ENCODE measurements at regions not wholly inside any gene's neighbourhood (a gene's known extent, or its start where the extent isn't known, plus 50 kb on each side); places are given as distances from the start of the nearest gene placed in this dataset.

DNA sequence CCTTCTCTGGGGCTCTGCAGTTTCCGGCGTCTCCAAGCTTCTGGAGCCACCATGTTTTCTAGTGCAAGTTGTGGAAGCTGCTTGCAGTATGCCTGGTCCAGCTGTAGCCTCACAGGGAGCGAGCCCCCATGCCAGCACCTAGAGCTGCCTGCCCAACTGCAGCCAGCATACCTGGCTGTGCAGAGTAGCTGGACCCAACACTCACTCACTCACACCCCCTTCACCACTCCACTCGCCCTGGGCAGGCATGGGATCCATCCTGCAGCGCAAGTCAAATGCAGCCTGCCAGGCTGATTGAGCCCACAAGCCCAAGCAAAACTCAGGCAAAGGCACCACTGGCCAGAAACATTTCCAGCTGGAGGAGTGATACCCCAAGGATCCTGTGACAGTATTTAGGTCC, 797.3 kb downstream of the SLC16A7 start:
- ChIA-PET CTCF (no interaction called here), POLR2A (no interaction called here)
- H3K36me3 Mint-ChIP-seq: no peaks in the 10 kb centered on the region
- H3K27me3 ChIP-seq (ENCODE audit: insufficient read depth, low read length, poor library complexity, severe bottlenecking): no peaks in the 10 kb centered on the region
- no peaks in the 10 kb centered on the region for H3K36me3 ChIP-seq (ENCODE audit: insufficient read depth, low read length)
- no peaks in the 10 kb centered on the region for H3K4me1 Mint-ChIP-seq
- peaks cover 0 to 9% (median 5%) of the 10 kb centered on the region in 5 donors for H3K9me3 Mint-ChIP-seq
- no peaks in the 10 kb centered on the region for H3K4me1 ChIP-seq (ENCODE audit: insufficient read depth, low read length)
- no peak overlapping the region for H3K27ac ChIP-seq (ENCODE audit: low read depth, low read length)
- H3K27ac Mint-ChIP-seq: no peak overlapping the region
- no peaks in the 10 kb centered on the region for H3K27me3 Mint-ChIP-seq
- DNase-seq: no peak
- no peak overlapping the region for H3K4me3 ChIP-seq (ENCODE audit: low read length)
- H3K4me3 Mint-ChIP-seq: no peak overlapping the region
- no peaks in the 10 kb centered on the region for H3K9me3 ChIP-seq (ENCODE audit: low read length)

DNA sequence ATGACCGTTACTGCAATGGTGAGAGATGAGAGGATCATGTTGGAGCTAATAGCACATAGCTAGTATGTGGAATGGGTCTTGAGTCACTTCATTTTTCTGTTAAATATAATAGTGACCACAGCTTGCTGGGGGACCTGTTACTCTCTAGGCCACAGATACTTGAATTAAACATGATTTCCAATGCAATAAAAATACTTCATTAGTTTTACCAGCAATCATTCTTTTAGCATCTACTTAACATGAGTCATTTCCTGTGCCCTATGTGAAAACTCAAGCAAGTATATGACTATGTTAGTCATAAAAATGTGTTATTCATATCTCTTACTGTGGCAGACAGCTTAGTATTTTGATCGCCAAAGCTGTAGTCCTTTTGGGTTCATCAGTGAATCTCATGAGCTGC, 798.8 kb downstream of the SLC16A7 start:
- Histone ChIP-seq H3K27me3 (ENCODE audit: insufficient read depth, low read length, poor library complexity, severe bottlenecking) (no peaks in the 10 kb centered on the region), H3K4me1 (ENCODE audit: insufficient read depth, low read length) (no peaks in the 10 kb centered on the region), H3K9me3 (ENCODE audit: low read length) (no peaks in the 10 kb centered on the region), H3K4me3 (ENCODE audit: low read length) (no peak overlapping the region), H3K27ac (ENCODE audit: low read depth, low read length) (no peak overlapping the region), H3K36me3 (ENCODE audit: insufficient read depth, low read length) (no peaks in the 10 kb centered on the region)
- no peak overlapping the region for H3K27ac Mint-ChIP-seq
- no peaks in the 10 kb centered on the region for H3K36me3 Mint-ChIP-seq
- POLR2A ChIA-PET: no interaction called here
- H3K27me3 Mint-ChIP-seq: no peaks in the 10 kb centered on the region
- DNase-seq: no peak
- CTCF ChIA-PET: no interaction called here
- peaks cover 0 to 11% (median 4%) of the 10 kb centered on the region in 5 donors for H3K9me3 Mint-ChIP-seq
- H3K4me1 Mint-ChIP-seq: no peaks in the 10 kb centered on the region
- H3K4me3 Mint-ChIP-seq: no peak overlapping the region

DNA sequence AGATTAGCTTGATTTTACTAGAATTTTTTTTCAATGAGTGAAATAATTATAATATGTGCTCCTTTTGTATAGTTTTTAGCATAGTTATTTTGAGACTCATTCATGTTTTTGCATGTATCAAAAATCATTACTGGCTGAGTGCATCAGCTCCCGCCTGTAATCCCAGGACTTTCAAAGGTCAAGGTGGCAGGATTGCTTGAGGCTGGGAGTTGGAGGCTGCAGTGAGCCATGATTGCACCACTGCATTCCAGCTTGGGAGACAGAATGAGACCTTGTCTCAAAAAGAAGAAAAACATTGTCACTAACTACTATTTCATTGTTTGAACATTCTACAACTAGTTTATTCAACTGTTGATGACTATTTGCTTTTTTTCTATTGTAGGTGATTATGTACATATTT, 802.7 kb downstream of the SLC16A7 start:
- Mint-ChIP-seq H3K27ac (no peak overlapping the region), H3K4me3 (no peak overlapping the region), H3K36me3 (no peaks in the 10 kb centered on the region), H3K9me3 (peaks cover 0 to 28% (median 7%) of the 10 kb centered on the region in 5 donors), H3K4me1 (no peaks in the 10 kb centered on the region), H3K27me3 (no peaks in the 10 kb centered on the region)
- H3K9me3 ChIP-seq (ENCODE audit: low read length): no peaks in the 10 kb centered on the region
- H3K36me3 ChIP-seq (ENCODE audit: insufficient read depth, low read length): no peaks in the 10 kb centered on the region
- ChIA-PET CTCF (no interaction called here), POLR2A (no interaction called here)
- H3K27me3 ChIP-seq (ENCODE audit: insufficient read depth, low read length, poor library complexity, severe bottlenecking): no peaks in the 10 kb centered on the region
- no peaks in the 10 kb centered on the region for H3K4me1 ChIP-seq (ENCODE audit: insufficient read depth, low read length)
- H3K4me3 ChIP-seq (ENCODE audit: low read length): no peak overlapping the region
- DNase-seq: no peak
- no peak overlapping the region for H3K27ac ChIP-seq (ENCODE audit: low read depth, low read length)

DNA sequence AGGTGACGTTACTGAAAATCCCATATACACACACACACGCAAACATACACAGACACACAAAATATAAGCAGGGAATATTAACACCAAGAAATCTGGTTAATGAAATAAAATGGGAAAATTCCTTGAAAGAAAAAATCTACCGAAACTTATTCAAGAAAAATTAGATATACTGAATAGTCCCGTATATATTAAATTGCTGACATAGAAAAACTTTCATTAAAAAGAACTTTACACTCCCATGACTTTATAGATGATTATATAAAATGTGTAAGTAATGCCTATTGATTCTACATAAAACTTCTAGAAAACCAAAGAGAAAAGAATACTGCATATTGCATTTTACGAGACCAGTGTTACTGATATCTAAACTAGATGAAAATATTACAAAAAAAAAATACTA, 803.2 kb downstream of the SLC16A7 start:
- ChIA-PET POLR2A (no interaction called here), CTCF (no interaction called here)
- H3K36me3 Mint-ChIP-seq: no peaks in the 10 kb centered on the region
- Histone ChIP-seq H3K4me3 (ENCODE audit: low read length) (no peak overlapping the region), H3K36me3 (ENCODE audit: insufficient read depth, low read length) (no peaks in the 10 kb centered on the region), H3K4me1 (ENCODE audit: insufficient read depth, low read length) (no peaks in the 10 kb centered on the region), H3K27ac (ENCODE audit: low read depth, low read length) (no peak overlapping the region), H3K27me3 (ENCODE audit: insufficient read depth, low read length, poor library complexity, severe bottlenecking) (no peaks in the 10 kb centered on the region), H3K9me3 (ENCODE audit: low read length) (no peaks in the 10 kb centered on the region)
- no peak overlapping the region for H3K27ac Mint-ChIP-seq
- peaks cover 0 to 31% (median 7%) of the 10 kb centered on the region in 5 donors for H3K9me3 Mint-ChIP-seq
- no peaks in the 10 kb centered on the region for H3K27me3 Mint-ChIP-seq
- H3K4me1 Mint-ChIP-seq: no peaks in the 10 kb centered on the region
- no peak overlapping the region for H3K4me3 Mint-ChIP-seq
- DNase-seq: no peak

DNA sequence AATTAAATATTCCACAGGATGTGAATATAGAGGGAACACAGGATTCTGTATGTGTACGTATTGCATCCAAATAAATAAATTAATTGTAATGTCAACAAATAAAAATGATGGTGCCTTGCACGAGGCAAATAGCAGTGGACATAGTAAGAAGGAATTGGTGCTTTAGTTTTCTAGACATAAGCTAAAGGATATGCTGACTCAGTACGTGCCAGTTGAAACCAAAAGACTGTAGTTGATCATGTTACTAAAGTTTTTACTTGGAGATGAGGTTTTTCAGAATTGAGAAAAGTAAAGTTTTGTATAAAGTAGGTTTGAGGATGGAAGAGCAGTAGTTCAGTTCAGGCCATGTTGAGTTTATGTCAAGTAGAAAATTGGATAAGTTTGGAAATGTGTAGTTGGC, 807.2 kb downstream of the SLC16A7 start:
- peaks cover 0 to 30% (median 7%) of the 10 kb centered on the region in 5 donors for H3K9me3 Mint-ChIP-seq
- H3K27me3 Mint-ChIP-seq: no peaks in the 10 kb centered on the region
- no peak overlapping the region for H3K4me3 ChIP-seq (ENCODE audit: low read length)
- no peaks in the 10 kb centered on the region for H3K4me1 Mint-ChIP-seq
- DNase-seq: no peak
- no peak overlapping the region for H3K27ac ChIP-seq (ENCODE audit: low read depth, low read length)
- no peaks in the 10 kb centered on the region for H3K36me3 ChIP-seq (ENCODE audit: insufficient read depth, low read length)
- POLR2A ChIA-PET: no interaction called here
- no peaks in the 10 kb centered on the region for H3K9me3 ChIP-seq (ENCODE audit: low read length)
- H3K4me3 Mint-ChIP-seq: no peak overlapping the region
- H3K27me3 ChIP-seq (ENCODE audit: insufficient read depth, low read length, poor library complexity, severe bottlenecking): no peaks in the 10 kb centered on the region
- no peak overlapping the region for H3K27ac Mint-ChIP-seq
- no peaks in the 10 kb centered on the region for H3K4me1 ChIP-seq (ENCODE audit: insufficient read depth, low read length)
- CTCF ChIA-PET: no interaction called here
- H3K36me3 Mint-ChIP-seq: no peaks in the 10 kb centered on the region

DNA sequence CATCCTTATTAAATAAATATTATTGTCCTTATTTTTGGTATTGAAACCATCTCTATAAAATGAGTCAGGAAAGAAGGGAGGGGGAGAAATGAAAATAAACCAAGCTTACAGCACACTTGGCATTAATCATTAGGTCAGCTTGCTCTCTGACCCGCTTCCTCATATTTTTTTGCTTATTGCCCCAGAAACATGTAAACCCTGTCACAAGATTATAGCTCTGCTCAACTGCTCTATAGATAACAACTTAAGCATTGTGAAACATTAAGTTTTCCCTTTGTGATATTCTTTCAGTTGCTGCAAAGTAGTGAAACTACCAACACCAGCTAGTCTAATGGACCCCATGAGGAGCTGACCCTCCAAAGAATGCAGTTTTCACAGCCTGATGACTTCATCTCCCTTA, 819.5 kb downstream of the SLC16A7 start:
- H3K27ac Mint-ChIP-seq: no peak overlapping the region
- H3K27me3 ChIP-seq (ENCODE audit: insufficient read depth, low read length, poor library complexity, severe bottlenecking): no peaks in the 10 kb centered on the region
- no peak overlapping the region for H3K4me3 ChIP-seq (ENCODE audit: low read length)
- no peak for DNase-seq
- no peaks in the 10 kb centered on the region for H3K36me3 Mint-ChIP-seq
- H3K4me1 ChIP-seq (ENCODE audit: insufficient read depth, low read length): no peaks in the 10 kb centered on the region
- no peaks in the 10 kb centered on the region for H3K36me3 ChIP-seq (ENCODE audit: insufficient read depth, low read length)
- ChIA-PET CTCF (no interaction called here), POLR2A (no interaction called here)
- no peak overlapping the region for H3K4me3 Mint-ChIP-seq
- no peaks in the 10 kb centered on the region for H3K9me3 ChIP-seq (ENCODE audit: low read length)
- H3K4me1 Mint-ChIP-seq: no peaks in the 10 kb centered on the region
- H3K9me3 Mint-ChIP-seq: peaks cover 0 to 32% (median 13%) of the 10 kb centered on the region in 5 donors
- H3K27ac ChIP-seq (ENCODE audit: low read depth, low read length): no peak overlapping the region
- H3K27me3 Mint-ChIP-seq: no peaks in the 10 kb centered on the region

DNA sequence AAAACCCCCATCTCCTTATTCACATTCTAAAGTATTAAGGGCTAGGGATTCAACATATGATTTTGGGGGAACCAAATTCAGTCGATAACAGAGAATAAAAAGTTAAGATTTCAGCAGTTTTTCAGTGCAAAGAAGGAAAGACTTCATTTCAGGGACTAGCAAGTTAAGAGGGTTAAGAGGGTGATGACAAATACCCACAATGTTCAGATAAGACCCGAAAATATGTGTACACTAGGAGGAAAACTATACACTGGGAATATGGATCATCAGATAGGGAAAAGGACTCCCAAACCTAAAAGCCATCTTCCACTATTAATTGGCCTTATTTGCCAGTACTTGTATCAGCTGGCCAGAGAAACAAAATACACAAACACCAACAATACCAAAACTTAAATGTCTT, 824.2 kb downstream of the SLC16A7 start:
- no peaks in the 10 kb centered on the region for H3K36me3 Mint-ChIP-seq
- no peaks in the 10 kb centered on the region for H3K4me1 Mint-ChIP-seq
- Histone ChIP-seq H3K9me3 (ENCODE audit: low read length) (no peaks in the 10 kb centered on the region), H3K36me3 (ENCODE audit: insufficient read depth, low read length) (no peaks in the 10 kb centered on the region), H3K27me3 (ENCODE audit: insufficient read depth, low read length, poor library complexity, severe bottlenecking) (no peaks in the 10 kb centered on the region), H3K4me1 (ENCODE audit: insufficient read depth, low read length) (no peaks in the 10 kb centered on the region), H3K27ac (ENCODE audit: low read depth, low read length) (no peak overlapping the region), H3K4me3 (ENCODE audit: low read length) (no peak overlapping the region)
- peaks cover 4 to 28% (median 12%) of the 10 kb centered on the region in 5 donors for H3K9me3 Mint-ChIP-seq
- POLR2A ChIA-PET: no interaction called here
- no peak for DNase-seq
- H3K27me3 Mint-ChIP-seq: no peaks in the 10 kb centered on the region
- no peak overlapping the region for H3K27ac Mint-ChIP-seq
- no peak overlapping the region for H3K4me3 Mint-ChIP-seq
- CTCF ChIA-PET: no interaction called here

DNA sequence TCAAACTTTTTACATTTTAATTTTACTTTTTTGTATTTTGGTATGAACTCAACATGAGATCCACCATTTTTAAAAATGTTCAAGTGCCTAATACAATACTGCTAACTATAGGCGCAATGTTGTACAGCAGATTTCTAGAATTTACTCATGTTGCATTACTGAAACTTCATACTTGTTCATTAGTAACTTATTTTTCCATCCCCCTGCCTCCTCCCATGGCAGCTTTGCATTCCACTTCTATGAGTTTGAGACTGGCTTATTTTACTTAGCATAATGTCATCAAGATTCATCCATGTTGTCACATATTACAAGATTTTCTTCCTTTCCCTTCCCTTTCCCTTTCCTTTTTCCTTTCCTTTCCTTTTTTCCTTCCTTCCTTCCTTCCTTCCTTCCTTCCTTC, 825.9 kb downstream of the SLC16A7 start:
- ChIA-PET CTCF (interaction anchor here (0.7 kb wide), 1 partner anchor 1701 kb away, joined by 3 read pairs; no protein-coding TSS in a partner anchor), POLR2A (no interaction called here)
- no peak overlapping the region for H3K27ac Mint-ChIP-seq
- Histone ChIP-seq H3K27ac (ENCODE audit: low read depth, low read length) (no peak overlapping the region), H3K9me3 (ENCODE audit: low read length) (no peaks in the 10 kb centered on the region), H3K27me3 (ENCODE audit: insufficient read depth, low read length, poor library complexity, severe bottlenecking) (no peaks in the 10 kb centered on the region), H3K4me1 (ENCODE audit: insufficient read depth, low read length) (no peaks in the 10 kb centered on the region), H3K36me3 (ENCODE audit: insufficient read depth, low read length) (no peaks in the 10 kb centered on the region), H3K4me3 (ENCODE audit: low read length) (no peak overlapping the region)
- no peak for DNase-seq
- H3K4me1 Mint-ChIP-seq: no peaks in the 10 kb centered on the region
- H3K27me3 Mint-ChIP-seq: no peaks in the 10 kb centered on the region
- H3K36me3 Mint-ChIP-seq: no peaks in the 10 kb centered on the region
- peaks cover 3 to 22% (median 4%) of the 10 kb centered on the region in 5 donors for H3K9me3 Mint-ChIP-seq
- no peak overlapping the region for H3K4me3 Mint-ChIP-seq

DNA sequence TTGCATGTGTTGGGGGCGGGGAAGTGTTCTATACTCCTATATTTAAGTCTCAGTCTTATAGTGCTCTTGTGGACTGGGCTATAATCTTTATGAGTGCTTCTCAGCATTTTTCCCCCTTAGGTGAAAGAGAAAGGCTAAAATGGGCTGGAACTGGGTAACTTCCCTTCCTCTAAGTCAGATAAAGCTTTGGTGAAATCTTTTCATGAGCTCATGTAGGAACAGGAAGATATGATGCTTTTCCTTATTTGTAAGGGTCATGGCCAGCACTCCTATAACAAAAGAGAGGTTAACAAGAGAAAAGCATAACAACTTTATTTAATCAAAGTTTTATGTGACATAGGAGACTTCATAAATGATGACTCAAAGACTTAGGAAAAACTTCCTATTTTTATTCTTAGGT, 841.5 kb downstream of the SLC16A7 start:
- no peak for DNase-seq
- Histone ChIP-seq H3K4me3 (ENCODE audit: low read length) (no peak overlapping the region), H3K9me3 (ENCODE audit: low read length) (no peaks in the 10 kb centered on the region), H3K27ac (ENCODE audit: low read depth, low read length) (no peak overlapping the region), H3K4me1 (ENCODE audit: insufficient read depth, low read length) (no peaks in the 10 kb centered on the region), H3K36me3 (ENCODE audit: insufficient read depth, low read length) (no peaks in the 10 kb centered on the region), H3K27me3 (ENCODE audit: insufficient read depth, low read length, poor library complexity, severe bottlenecking) (no peaks in the 10 kb centered on the region)
- POLR2A ChIA-PET: no interaction called here
- Mint-ChIP-seq H3K4me1 (no peaks in the 10 kb centered on the region), H3K36me3 (peaks cover 0 to 2% (median 0%) of the 10 kb centered on the region in 3 donors), H3K4me3 (no peak overlapping the region), H3K9me3 (peaks cover 8 to 26% (median 13%) of the 10 kb centered on the region in 5 donors), H3K27ac (no peak overlapping the region), H3K27me3 (no peaks in the 10 kb centered on the region)
- CTCF ChIA-PET: no interaction called here

Measured in CD8-positive, alpha-beta memory T cell (primary cell).